HG03378 (cell line): ENCODE measurements at regions not wholly inside any gene's neighbourhood (a gene's known extent, or its start where the extent isn't known, plus 50 kb on each side); places are given as distances from the start of the nearest gene placed in this dataset.
A peak's percentile ranks its signal among the peaks of the same experiment; 100 is the strongest.
"Not testable (repeated sequence)": the region's sequence is repeated elsewhere in the genome, so short reads cannot be mapped to it uniquely, and the experiment has no call there.

ENCODE experiments used
- ATAC-seq: cut with Tn5 transposase; IDR thresholded peaks from one replicate; pipeline ENCODE4 v1.9.1; 2021; ENCODE audit warnings: mild to moderate bottlenecking, moderate library complexity; ENCODE audit not compliant: unreplicated experiment

GRCh38 chr1:194859481-194860154 is 1673.2 kb upstream of the B3GALT2 start:
- not testable (repeated sequence) for ATAC-seq

GRCh38 chr1:194858811-194859480 is 1672.5 kb upstream of the B3GALT2 start:
- ATAC-seq, result not testable (repeated sequence)

- no peak for ATAC-seq
Observed at GRCh38 chr1:194857413-194857812, 1671.0 kb upstream of the B3GALT2 start.

GRCh38 chr1:194848846-194849245 is 1662.4 kb upstream of the B3GALT2 start:
- no peak for ATAC-seq

GRCh38 chr1:194846488-194846887 is 1660.1 kb upstream of the B3GALT2 start:
- ATAC-seq, result peak; percentile 90

GRCh38 chr1:194843077-194843476 is 1656.7 kb upstream of the B3GALT2 start:
- ATAC-seq, result no peak

- no peak for ATAC-seq
Observed at GRCh38 chr1:194833111-194833510, 1646.7 kb upstream of the B3GALT2 start.

GRCh38 chr1:194831595-194831994 is 1645.2 kb upstream of the B3GALT2 start:
- ATAC-seq, result not testable (repeated sequence)

- peak; percentile 96 for ATAC-seq
Observed at GRCh38 chr1:194830387-194830786, 1644.0 kb upstream of the B3GALT2 start.

GRCh38 chr1:194829492-194829891 is 1643.1 kb upstream of the B3GALT2 start:
- no peak for ATAC-seq

GRCh38 chr1:194825382-194825781 is 1639.0 kb upstream of the B3GALT2 start:
- ATAC-seq, result no peak

GRCh38 chr1:194821091-194821490 is 1634.7 kb upstream of the B3GALT2 start:
- no peak for ATAC-seq

GRCh38 chr1:194818674-194819073 is 1632.3 kb upstream of the B3GALT2 start:
- no peak for ATAC-seq

- no peak for ATAC-seq
Observed at GRCh38 chr1:194816859-194817258, 1630.4 kb upstream of the B3GALT2 start.

- no peak for ATAC-seq
Observed at GRCh38 chr1:194813096-194813495, 1626.7 kb upstream of the B3GALT2 start.

- ATAC-seq, result peak; percentile 62
Observed at GRCh38 chr1:194809665-194810064, 1623.3 kb upstream of the B3GALT2 start.

GRCh38 chr1:194809215-194809614 is 1622.8 kb upstream of the B3GALT2 start:
- no peak for ATAC-seq

- ATAC-seq, result no peak
Observed at GRCh38 chr1:194807530-194808220, 1621.3 kb upstream of the B3GALT2 start.

GRCh38 chr1:194802572-194802971 is 1616.2 kb upstream of the B3GALT2 start:
- ATAC-seq, result no peak

GRCh38 chr1:194795917-194796593 is 1609.6 kb upstream of the B3GALT2 start:
- peak; percentile 93 for ATAC-seq

- ATAC-seq, result no peak
Observed at GRCh38 chr1:194787001-194787400, 1600.6 kb upstream of the B3GALT2 start.
